ENCODE measurements at regions not wholly inside any gene's neighbourhood (a gene's known extent, or its start where the extent isn't known, plus 50 kb on each side); places are given as distances from the start of the nearest gene placed in this dataset.
"Not testable (repeated sequence)": the region's sequence is repeated elsewhere in the genome, so short reads cannot be mapped to it uniquely, and the experiment has no call there.

DNA sequence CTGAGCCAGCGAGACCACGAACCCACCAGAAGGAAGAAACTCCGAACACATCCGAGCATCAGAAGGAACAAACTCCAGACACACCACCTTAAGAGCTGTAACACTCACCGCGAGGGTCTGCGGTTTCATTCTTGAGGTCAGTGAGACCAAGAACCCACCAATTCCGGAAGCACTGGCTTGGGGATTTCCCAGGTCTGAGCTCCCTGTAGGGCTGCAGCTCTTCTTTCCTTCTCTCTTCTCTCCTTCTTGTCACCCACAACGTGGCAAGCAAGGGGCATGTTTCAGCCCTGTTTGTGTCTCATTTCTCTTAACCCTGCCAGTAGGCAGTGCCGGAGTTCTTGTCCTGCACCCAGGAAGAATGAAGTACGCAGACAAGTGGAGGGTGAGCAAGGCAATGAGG is 713.0 kb downstream of the CDH9 start:
- not testable (repeated sequence) for H3K79me2 ChIP-seq (ENCODE audit: control insufficient read depth, insufficient read depth, low read length, unreplicated experiment); H3K36me3 ChIP-seq (ENCODE audit: insufficient read depth, low read length); H3K27me3 ChIP-seq (ENCODE audit: insufficient read depth, low read length); H3K4me1 ChIP-seq (ENCODE audit: control insufficient read depth, insufficient read depth, low read length, unreplicated experiment); H3K27ac ChIP-seq (ENCODE audit: low read depth, low read length); H3K4me3 ChIP-seq (ENCODE audit: low read depth, low read length); H2AFZ ChIP-seq (ENCODE audit: low read length, unreplicated experiment)

DNA sequence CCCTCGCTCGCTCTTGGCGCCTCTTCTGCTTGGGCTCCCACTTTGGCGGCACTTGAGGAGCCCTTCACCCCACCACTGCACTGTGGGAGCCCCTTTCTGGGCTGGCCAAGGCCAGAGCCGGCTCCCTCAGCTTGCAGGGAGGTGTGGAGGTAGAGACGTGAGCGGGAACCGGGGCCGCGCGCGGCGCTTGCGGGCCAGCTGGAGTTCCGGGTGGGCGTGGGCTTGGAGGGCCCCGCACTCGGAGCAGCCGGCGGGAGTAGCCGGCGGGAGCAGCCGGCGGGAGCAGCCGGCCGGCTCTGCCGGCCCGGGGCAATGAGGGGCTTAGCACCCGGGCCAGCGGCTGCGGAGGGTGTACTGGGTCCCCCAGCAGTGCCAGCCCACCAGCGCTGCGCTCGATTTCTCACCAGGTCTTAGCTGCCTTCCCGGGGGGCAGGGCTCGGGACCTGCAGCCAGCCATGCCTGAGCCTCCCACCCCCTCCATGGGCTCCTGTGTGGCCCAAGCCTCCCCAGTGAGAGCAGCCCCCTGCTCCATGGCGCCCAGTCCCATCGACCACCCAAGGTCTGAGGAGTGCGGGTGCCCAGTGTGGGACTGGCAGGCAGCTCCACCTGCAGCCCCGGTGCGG is 714.0 kb downstream of the CDH9 start:
- H3K27ac ChIP-seq (ENCODE audit: low read depth, low read length); H3K4me1 ChIP-seq (ENCODE audit: control insufficient read depth, insufficient read depth, low read length, unreplicated experiment): not testable (repeated sequence)

DNA sequence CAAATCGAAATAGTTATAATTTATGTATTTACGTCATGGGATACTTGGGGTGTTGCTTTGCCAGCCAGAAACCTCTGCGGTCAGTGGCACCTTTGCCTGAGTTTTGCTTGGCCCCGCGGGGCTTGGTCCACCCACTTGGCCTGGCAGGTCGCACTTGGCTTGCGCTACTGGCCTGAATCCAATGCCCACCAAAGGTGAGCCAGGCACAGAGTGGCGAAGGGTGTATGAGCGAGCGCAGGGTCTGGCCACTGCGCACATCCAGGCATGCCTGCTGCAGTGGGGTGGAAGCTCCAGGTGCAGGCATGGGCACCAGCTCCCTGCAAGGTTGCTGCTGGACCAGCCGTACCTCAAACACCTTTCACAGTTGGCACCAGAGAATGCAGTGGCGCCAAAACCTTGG is 714.6 kb downstream of the CDH9 start:
- no peak overlapping the region for H3K4me3 ChIP-seq (ENCODE audit: low read depth, low read length)
- no peaks in the 10 kb centered on the region for H3K27me3 ChIP-seq (ENCODE audit: insufficient read depth, low read length)
- H3K79me2 ChIP-seq (ENCODE audit: control insufficient read depth, insufficient read depth, low read length, unreplicated experiment) = no peaks in the 10 kb centered on the region
- H3K27ac ChIP-seq (ENCODE audit: low read depth, low read length) = no peak overlapping the region
- no peak overlapping the region for H2AFZ ChIP-seq (ENCODE audit: low read length, unreplicated experiment)
- H3K4me1 ChIP-seq (ENCODE audit: control insufficient read depth, insufficient read depth, low read length, unreplicated experiment) = no peaks in the 10 kb centered on the region
- no peaks in the 10 kb centered on the region for H3K36me3 ChIP-seq (ENCODE audit: insufficient read depth, low read length)

More for the DNA sequence above, 714.0 kb downstream of the CDH9 start:
- H3K36me3 ChIP-seq (ENCODE audit: insufficient read depth, low read length); H3K27me3 ChIP-seq (ENCODE audit: insufficient read depth, low read length); H3K4me3 ChIP-seq (ENCODE audit: low read depth, low read length); H3K79me2 ChIP-seq (ENCODE audit: control insufficient read depth, insufficient read depth, low read length, unreplicated experiment); H2AFZ ChIP-seq (ENCODE audit: low read length, unreplicated experiment): not testable (repeated sequence)

DNA sequence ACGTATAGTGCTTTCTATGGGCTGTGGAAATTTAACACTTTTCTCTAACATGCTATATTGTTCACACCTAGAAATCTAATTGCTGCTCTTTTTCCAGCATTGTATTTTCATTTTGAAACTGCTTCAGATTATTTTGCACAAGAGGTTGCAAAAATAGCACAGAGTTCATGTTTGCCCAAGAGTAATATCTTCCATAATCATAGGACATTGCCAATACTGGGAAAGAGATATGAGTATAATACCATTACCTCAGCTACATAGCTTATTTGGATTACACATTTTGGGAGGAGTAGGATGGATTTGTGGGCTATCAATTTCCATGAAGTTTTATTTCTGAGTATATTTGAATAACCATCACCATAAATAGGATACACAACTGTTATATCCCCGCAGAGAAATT is 717.1 kb downstream of the CDH9 start:
- Histone ChIP-seq H2AFZ (ENCODE audit: low read length, unreplicated experiment) (no peak overlapping the region), H3K79me2 (ENCODE audit: control insufficient read depth, insufficient read depth, low read length, unreplicated experiment) (no peaks in the 10 kb centered on the region), H3K27me3 (ENCODE audit: insufficient read depth, low read length) (no peaks in the 10 kb centered on the region), H3K27ac (ENCODE audit: low read depth, low read length) (no peak overlapping the region), H3K36me3 (ENCODE audit: insufficient read depth, low read length) (no peaks in the 10 kb centered on the region), H3K4me3 (ENCODE audit: low read depth, low read length) (no peak overlapping the region), H3K4me1 (ENCODE audit: control insufficient read depth, insufficient read depth, low read length, unreplicated experiment) (no peaks in the 10 kb centered on the region)

DNA sequence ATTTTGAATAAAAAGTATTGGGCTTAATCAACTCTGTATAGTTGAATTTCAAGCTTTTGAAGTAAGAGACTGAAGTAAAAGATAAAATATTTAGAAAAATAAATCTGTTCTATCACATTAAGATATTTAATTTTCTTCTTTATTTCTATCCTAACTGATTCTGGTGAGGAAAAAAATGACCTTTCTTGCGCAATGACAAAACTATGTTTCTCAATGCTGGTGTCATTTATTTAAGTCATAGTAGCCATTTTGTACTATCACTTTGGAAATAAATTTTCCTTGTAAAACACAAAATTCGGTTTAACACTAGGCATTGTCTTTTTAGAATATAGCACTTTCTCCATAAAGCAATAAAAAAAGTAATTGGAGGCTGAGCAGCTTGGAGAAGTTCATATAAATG is 728.0 kb downstream of the CDH9 start:
- Histone ChIP-seq H3K4me3 (ENCODE audit: low read depth, low read length) (no peak overlapping the region), H3K27me3 (ENCODE audit: insufficient read depth, low read length) (no peaks in the 10 kb centered on the region), H3K36me3 (ENCODE audit: insufficient read depth, low read length) (no peaks in the 10 kb centered on the region), H3K4me1 (ENCODE audit: control insufficient read depth, insufficient read depth, low read length, unreplicated experiment) (no peaks in the 10 kb centered on the region), H3K27ac (ENCODE audit: low read depth, low read length) (no peak overlapping the region), H2AFZ (ENCODE audit: low read length, unreplicated experiment) (no peak overlapping the region), H3K79me2 (ENCODE audit: control insufficient read depth, insufficient read depth, low read length, unreplicated experiment) (no peaks in the 10 kb centered on the region)

DNA sequence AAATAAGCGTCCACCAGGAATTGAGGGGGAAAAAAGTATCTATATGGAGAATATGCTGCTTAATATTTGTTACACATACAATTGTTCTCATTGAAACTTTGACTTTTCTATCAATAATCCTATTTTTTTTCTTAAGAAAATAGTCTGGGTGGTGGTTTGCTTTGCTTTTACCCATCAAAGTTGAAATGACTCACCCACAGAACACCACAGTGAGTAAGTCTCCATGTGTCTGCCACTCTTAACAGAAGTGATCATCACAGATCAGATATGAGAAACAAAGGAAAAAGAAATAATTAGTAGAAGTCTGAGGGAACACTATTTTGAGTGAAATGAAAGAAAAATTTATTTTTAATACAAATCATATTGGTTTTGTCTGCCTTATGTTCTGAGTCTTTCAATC is 742.8 kb downstream of the CDH9 start:
- H3K4me3 ChIP-seq (ENCODE audit: low read depth, low read length) = no peak overlapping the region
- no peak overlapping the region for H3K27ac ChIP-seq (ENCODE audit: low read depth, low read length)
- H3K27me3 ChIP-seq (ENCODE audit: insufficient read depth, low read length) = no peaks in the 10 kb centered on the region
- no peaks in the 10 kb centered on the region for H3K79me2 ChIP-seq (ENCODE audit: control insufficient read depth, insufficient read depth, low read length, unreplicated experiment)
- no peak overlapping the region for H2AFZ ChIP-seq (ENCODE audit: low read length, unreplicated experiment)
- H3K36me3 ChIP-seq (ENCODE audit: insufficient read depth, low read length) = no peaks in the 10 kb centered on the region
- H3K4me1 ChIP-seq (ENCODE audit: control insufficient read depth, insufficient read depth, low read length, unreplicated experiment) = no peaks in the 10 kb centered on the region

DNA sequence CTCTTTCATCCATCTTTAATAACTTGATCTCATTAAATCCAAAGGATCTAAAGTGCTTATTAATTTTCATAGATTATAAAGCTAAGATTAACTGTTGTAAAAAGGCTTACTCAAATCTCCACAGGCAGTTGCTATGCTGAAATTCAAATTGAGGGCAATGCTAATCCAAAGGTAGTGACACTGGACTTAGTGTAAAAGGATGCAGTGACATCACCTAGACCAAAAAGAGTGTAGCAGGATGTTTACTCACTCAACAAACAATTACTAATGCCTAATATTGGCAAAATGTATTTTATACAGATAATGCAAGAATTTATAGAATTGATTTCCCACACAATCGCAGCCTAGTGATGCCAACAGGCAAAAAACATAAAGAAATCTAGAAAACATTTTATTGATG is 756.2 kb downstream of the CDH9 start:
- Histone ChIP-seq H3K27ac (ENCODE audit: low read depth, low read length) (no peak overlapping the region), H3K79me2 (ENCODE audit: control insufficient read depth, insufficient read depth, low read length, unreplicated experiment) (no peaks in the 10 kb centered on the region), H3K27me3 (ENCODE audit: insufficient read depth, low read length) (no peaks in the 10 kb centered on the region), H3K4me1 (ENCODE audit: control insufficient read depth, insufficient read depth, low read length, unreplicated experiment) (no peaks in the 10 kb centered on the region), H3K36me3 (ENCODE audit: insufficient read depth, low read length) (no peaks in the 10 kb centered on the region), H2AFZ (ENCODE audit: low read length, unreplicated experiment) (no peak overlapping the region), H3K4me3 (ENCODE audit: low read depth, low read length) (no peak overlapping the region)

DNA sequence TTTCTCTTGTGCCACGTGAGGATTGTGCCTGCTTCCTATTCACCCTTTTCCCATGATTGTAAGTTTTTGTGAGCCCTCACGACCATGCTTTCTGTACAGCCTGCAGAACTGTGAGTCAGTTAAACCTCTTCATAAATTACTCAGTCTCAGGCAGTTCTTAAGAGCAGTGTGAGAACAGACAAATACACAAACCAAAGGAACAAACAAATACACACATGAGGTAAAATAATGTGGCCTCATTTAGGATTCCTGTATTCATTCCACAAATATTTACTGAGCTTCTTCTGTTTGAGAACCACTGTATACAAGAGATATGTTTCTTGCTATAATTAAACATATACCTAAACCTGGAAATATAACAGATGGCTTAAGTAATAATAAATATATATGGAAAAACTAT is 760.3 kb downstream of the CDH9 start:
- Histone ChIP-seq H3K27me3 (ENCODE audit: insufficient read depth, low read length) (no peaks in the 10 kb centered on the region), H2AFZ (ENCODE audit: low read length, unreplicated experiment) (no peak overlapping the region), H3K27ac (ENCODE audit: low read depth, low read length) (no peak overlapping the region)

DNA sequence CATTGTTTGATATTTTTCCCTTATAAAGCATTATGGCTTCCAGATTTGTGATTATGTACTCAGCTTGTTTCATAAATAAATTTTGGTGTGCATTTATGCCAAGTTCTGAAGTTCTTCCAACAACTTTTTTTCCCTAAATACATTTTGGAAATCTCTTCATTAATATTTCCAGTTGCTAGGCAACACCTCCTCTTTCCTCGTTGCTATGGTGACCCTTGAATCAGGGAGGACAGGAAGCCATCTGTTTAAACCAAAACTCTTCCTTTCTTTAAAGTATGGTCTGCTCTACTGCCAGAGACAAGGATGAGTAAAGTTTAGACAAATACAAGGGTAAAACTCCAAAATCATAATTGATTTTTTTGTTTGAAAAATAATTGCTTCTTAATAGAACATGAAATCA is 779.3 kb downstream of the CDH9 start:
- H3K27ac ChIP-seq (ENCODE audit: low read depth, low read length) = no peak overlapping the region
- no peaks in the 10 kb centered on the region for H3K27me3 ChIP-seq (ENCODE audit: insufficient read depth, low read length)
- no peaks in the 10 kb centered on the region for H3K36me3 ChIP-seq (ENCODE audit: insufficient read depth, low read length)
- no peaks in the 10 kb centered on the region for H3K4me1 ChIP-seq (ENCODE audit: control insufficient read depth, insufficient read depth, low read length, unreplicated experiment)
- no peak overlapping the region for H2AFZ ChIP-seq (ENCODE audit: low read length, unreplicated experiment)
- no peak overlapping the region for H3K4me3 ChIP-seq (ENCODE audit: low read depth, low read length)
- no peaks in the 10 kb centered on the region for H3K79me2 ChIP-seq (ENCODE audit: control insufficient read depth, insufficient read depth, low read length, unreplicated experiment)

More for the DNA sequence above, 760.3 kb downstream of the CDH9 start:
- Histone ChIP-seq H3K4me3 (ENCODE audit: low read depth, low read length) (no peak overlapping the region), H3K36me3 (ENCODE audit: insufficient read depth, low read length) (no peaks in the 10 kb centered on the region), H3K4me1 (ENCODE audit: control insufficient read depth, insufficient read depth, low read length, unreplicated experiment) (no peaks in the 10 kb centered on the region), H3K79me2 (ENCODE audit: control insufficient read depth, insufficient read depth, low read length, unreplicated experiment) (no peaks in the 10 kb centered on the region)

DNA sequence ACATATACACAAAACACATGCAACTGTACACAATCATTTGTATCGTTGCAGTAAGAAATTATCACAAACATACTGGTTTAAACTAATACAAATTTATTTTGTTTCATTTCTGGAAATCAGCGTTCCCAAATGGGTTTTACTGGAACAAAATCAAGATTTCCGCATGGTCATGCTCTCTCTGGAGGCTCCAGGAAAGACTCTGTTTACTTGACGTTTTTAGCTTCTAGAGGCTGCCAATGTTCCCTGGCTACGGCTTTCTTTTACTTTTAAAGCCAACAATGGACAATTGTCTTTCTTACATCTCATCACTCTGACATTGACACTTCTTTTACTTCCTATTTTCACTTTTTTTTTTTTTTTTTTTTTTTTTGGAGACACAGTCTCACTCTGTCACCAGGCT is 793.1 kb downstream of the CDH9 start:
- Histone ChIP-seq H3K27me3 (ENCODE audit: insufficient read depth, low read length) (no peaks in the 10 kb centered on the region), H2AFZ (ENCODE audit: low read length, unreplicated experiment) (peak overlapping the region; percentile 55), H3K4me3 (ENCODE audit: low read depth, low read length) (peak overlapping the region; percentile 71), H3K79me2 (ENCODE audit: control insufficient read depth, insufficient read depth, low read length, unreplicated experiment) (no peaks in the 10 kb centered on the region), H3K36me3 (ENCODE audit: insufficient read depth, low read length) (no peaks in the 10 kb centered on the region), H3K4me1 (ENCODE audit: control insufficient read depth, insufficient read depth, low read length, unreplicated experiment) (no peaks in the 10 kb centered on the region), H3K27ac (ENCODE audit: low read depth, low read length) (no peak overlapping the region)

DNA sequence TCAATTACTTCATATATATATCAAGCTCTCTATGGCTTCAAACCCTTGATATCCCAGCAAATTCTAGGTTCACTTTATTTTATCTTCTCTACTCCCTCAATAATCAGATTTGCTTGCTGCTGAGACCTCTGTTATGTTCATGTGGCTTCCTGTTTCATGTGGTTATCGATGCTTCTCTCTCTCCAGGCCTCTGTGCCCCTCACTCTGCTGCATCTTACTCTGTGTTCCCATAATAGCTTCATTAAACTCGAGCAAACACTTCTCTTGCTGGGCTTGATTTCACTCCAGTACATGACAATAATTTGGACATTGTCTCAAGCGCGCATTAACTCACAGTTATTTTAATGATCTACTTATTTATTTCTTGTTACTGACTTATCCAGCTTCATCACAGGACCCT is 798.8 kb downstream of the CDH9 start:
- H3K27me3 ChIP-seq (ENCODE audit: insufficient read depth, low read length) = no peaks in the 10 kb centered on the region
- H3K79me2 ChIP-seq (ENCODE audit: control insufficient read depth, insufficient read depth, low read length, unreplicated experiment) = no peaks in the 10 kb centered on the region
- H3K27ac ChIP-seq (ENCODE audit: low read depth, low read length) = no peak overlapping the region
- H3K36me3 ChIP-seq (ENCODE audit: insufficient read depth, low read length) = no peaks in the 10 kb centered on the region
- no peaks in the 10 kb centered on the region for H3K4me1 ChIP-seq (ENCODE audit: control insufficient read depth, insufficient read depth, low read length, unreplicated experiment)
- no peak overlapping the region for H2AFZ ChIP-seq (ENCODE audit: low read length, unreplicated experiment)
- no peak overlapping the region for H3K4me3 ChIP-seq (ENCODE audit: low read depth, low read length)
